ENCODE measurements at regions not wholly inside any gene's neighbourhood (a gene's known extent, or its start where the extent isn't known, plus 50 kb on each side); places are given as distances from the start of the nearest gene placed in this dataset.

- ChIA-PET POLR2A (ENCODE audit: low non-redundant PET) (no interaction called here), CTCF (interaction anchor here (0.6 to 0.7 kb wide), 2 partner anchors 19 to 434 kb away, joined by 3 to 4 read pairs; no protein-coding TSS in a partner anchor)
- H3K27ac ChIP-seq, result no peak overlapping the region
- TF ChIP-seq CTCF (conservative IDR thresholded peaks at IDR 0.05; ENCODE audit: low read depth), result no peak
- no peak for DNase-seq (ENCODE audit: low spot score)
These were observed 278.4 kb upstream of the FIGN start for GRCh38 chr2:164014068-164014731.

- TF ChIP-seq CTCF (conservative IDR thresholded peaks at IDR 0.05; ENCODE audit: low read depth), result no peak
- no peak for DNase-seq (ENCODE audit: low spot score)
- CTCF ChIA-PET, result no interaction called here
- H3K27ac ChIP-seq, result no peak overlapping the region
- POLR2A ChIA-PET (ENCODE audit: low non-redundant PET), result no interaction called here
These were observed 276.8 kb upstream of the FIGN start for GRCh38 chr2:164012581-164012980.

GRCh38 chr2:164009756-164010337, 274.0 kb upstream of the FIGN start:
- CTCF ChIA-PET, result no interaction called here
- DNase-seq (ENCODE audit: low spot score), result no peak
- no peak for TF ChIP-seq CTCF (conservative IDR thresholded peaks at IDR 0.05; ENCODE audit: low read depth)
- POLR2A ChIA-PET (ENCODE audit: low non-redundant PET), result no interaction called here
- H3K27ac ChIP-seq, result no peak overlapping the region

- ChIA-PET CTCF (no interaction called here), POLR2A (ENCODE audit: low non-redundant PET) (no interaction called here)
- DNase-seq (ENCODE audit: low spot score), result no peak
- H3K27ac ChIP-seq, result no peak overlapping the region
- TF ChIP-seq CTCF (conservative IDR thresholded peaks at IDR 0.05; ENCODE audit: low read depth), result no peak
These were observed 272.9 kb upstream of the FIGN start for GRCh38 chr2:164008752-164009151.

- TF ChIP-seq CTCF (conservative IDR thresholded peaks at IDR 0.05; ENCODE audit: low read depth), result no peak
- ChIA-PET POLR2A (ENCODE audit: low non-redundant PET) (no interaction called here), CTCF (interaction anchor here (0.7 kb wide), 1 partner anchor 74 kb away, joined by 3 read pairs; no protein-coding TSS in a partner anchor)
These were observed 270.9 kb upstream of the FIGN start for GRCh38 chr2:164006704-164007103.

GRCh38 chr2:164000176-164000575, 264.4 kb upstream of the FIGN start:
- ChIA-PET CTCF (no interaction called here), POLR2A (ENCODE audit: low non-redundant PET) (no interaction called here)
- no peak overlapping the region for H3K27ac ChIP-seq
- no peak for TF ChIP-seq CTCF (conservative IDR thresholded peaks at IDR 0.05; ENCODE audit: low read depth)
- no peak for DNase-seq (ENCODE audit: low spot score)

More at GRCh38 chr2:164006704-164007103, 270.9 kb upstream of the FIGN start:
- no peak overlapping the region for H3K27ac ChIP-seq
- no peak for DNase-seq (ENCODE audit: low spot score)

All from RWPE1 (cell line).